ENCODE measurements at regions not wholly inside any gene's neighbourhood (a gene's known extent, or its start where the extent isn't known, plus 50 kb on each side); places are given as distances from the start of the nearest gene placed in this dataset.

GRCh38 chr9:23496489-23497136 is 329.4 kb downstream of the ELAVL2 start:
- TF ChIP-seq CTCF (IDR thresholded peaks at IDR 0.05; ENCODE audit: insufficient read depth, low read length, poor library complexity, severe bottlenecking) (no peak), EZH2phosphoT487 (conservative IDR thresholded peaks at IDR 0.05; ENCODE audit: low read length) (no peak)

Data from SU-DHL-6 (cell line).